ENCODE measurements at regions not wholly inside any gene's neighbourhood (a gene's known extent, or its start where the extent isn't known, plus 50 kb on each side); places are given as distances from the start of the nearest gene placed in this dataset.

DNA sequence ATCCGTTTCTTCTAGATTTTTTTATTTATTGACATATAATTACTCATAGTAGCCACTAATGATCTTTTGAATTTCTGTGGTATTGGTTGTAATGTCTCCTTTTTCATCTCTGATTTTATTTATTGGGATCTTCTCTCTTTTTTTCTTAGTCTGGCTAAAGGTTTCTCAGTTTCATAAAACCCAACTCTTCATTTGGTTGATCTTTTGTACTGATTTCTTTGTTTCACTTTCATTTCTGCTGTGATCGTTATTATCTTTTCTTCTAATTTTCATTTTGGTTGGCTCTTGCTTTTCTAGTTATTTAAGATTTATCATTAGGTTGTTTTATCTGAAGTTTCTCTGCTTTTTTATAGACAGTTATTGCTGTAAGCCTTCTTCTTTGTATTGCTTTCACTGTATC, 463.6 kb upstream of the CRIM1 start:
- FAIRE-seq (no peak), DNase-seq (ENCODE audit: insufficient read length) (no peak)
- TF ChIP-seq POLR2A (IDR thresholded peaks at IDR 0.05; ENCODE audit: low read depth, low read length) (no peak), TAF1 (IDR thresholded peaks at IDR 0.05; ENCODE audit: borderline replicate concordance, low read depth, low read length) (no peak), POLR2AphosphoS5 (IDR thresholded peaks at IDR 0.05; ENCODE audit: low read depth, low read length) (no peak)

DNA sequence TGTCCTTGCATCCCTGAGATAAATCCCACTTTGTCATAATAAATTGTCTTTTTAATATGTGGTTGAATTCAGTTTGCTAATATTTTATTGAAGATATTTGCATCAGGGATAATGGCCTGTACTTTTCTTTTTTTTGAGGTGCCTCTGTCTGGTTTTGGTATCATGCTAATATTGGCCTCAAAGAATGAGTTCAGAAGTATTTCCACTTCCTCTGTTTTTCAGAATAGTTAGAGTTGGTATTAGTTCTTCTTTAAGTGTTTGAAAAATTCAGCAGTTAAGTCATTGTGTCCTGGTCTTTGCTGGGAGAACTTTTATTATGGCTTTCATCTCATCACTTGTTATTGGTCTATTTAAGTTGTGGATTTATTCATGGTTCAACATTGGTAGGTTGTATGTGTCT, 464.1 kb upstream of the CRIM1 start:
- TF ChIP-seq POLR2AphosphoS5 (IDR thresholded peaks at IDR 0.05; ENCODE audit: low read depth, low read length): no peak
- no peak for TF ChIP-seq TAF1 (IDR thresholded peaks at IDR 0.05; ENCODE audit: borderline replicate concordance, low read depth, low read length)
- no peak for TF ChIP-seq POLR2A (IDR thresholded peaks at IDR 0.05; ENCODE audit: low read depth, low read length)
- DNase-seq (ENCODE audit: insufficient read length): no peak
- FAIRE-seq: no peak

GRCh38 chr2:35887146-35887545, 468.4 kb upstream of the CRIM1 start:
- DNase-seq (ENCODE audit: insufficient read length): no peak
- TF ChIP-seq POLR2AphosphoS5 (IDR thresholded peaks at IDR 0.05; ENCODE audit: low read depth, low read length): no peak
- no peak for TF ChIP-seq POLR2A (IDR thresholded peaks at IDR 0.05; ENCODE audit: low read depth, low read length)
- no peak for TF ChIP-seq TAF1 (IDR thresholded peaks at IDR 0.05; ENCODE audit: borderline replicate concordance, low read depth, low read length)
- no peak for FAIRE-seq

- no peak for FAIRE-seq
- no peak for TF ChIP-seq POLR2A (IDR thresholded peaks at IDR 0.05; ENCODE audit: low read depth, low read length)
- no peak for TF ChIP-seq POLR2AphosphoS5 (IDR thresholded peaks at IDR 0.05; ENCODE audit: low read depth, low read length)
- no peak for TF ChIP-seq TAF1 (IDR thresholded peaks at IDR 0.05; ENCODE audit: borderline replicate concordance, low read depth, low read length)
- no peak for DNase-seq (ENCODE audit: insufficient read length)
These were observed 481.7 kb upstream of the CRIM1 start for GRCh38 chr2:35873921-35874320.

DNA sequence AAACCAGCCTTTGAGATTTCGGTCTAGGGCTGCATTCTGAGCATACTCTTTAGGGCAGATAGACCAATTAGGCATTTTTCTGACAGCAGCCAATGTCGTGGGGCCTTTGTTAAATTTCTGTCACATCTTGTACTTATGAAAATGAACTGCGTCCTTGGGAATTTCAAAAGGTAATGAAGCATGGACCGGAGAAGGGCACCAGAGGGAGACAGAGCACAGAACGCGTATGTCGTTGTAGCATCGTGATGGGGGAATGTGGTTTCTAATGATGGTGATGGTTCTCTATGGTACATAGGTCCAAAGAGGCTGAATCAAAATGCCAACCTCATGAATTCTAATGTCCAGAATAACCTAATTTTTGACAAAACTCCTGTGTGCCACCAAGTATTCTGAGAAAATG, 483.9 kb upstream of the CRIM1 start:
- FAIRE-seq: no peak
- no peak for TF ChIP-seq TAF1 (IDR thresholded peaks at IDR 0.05; ENCODE audit: borderline replicate concordance, low read depth, low read length)
- TF ChIP-seq POLR2A (IDR thresholded peaks at IDR 0.05; ENCODE audit: low read depth, low read length): no peak
- TF ChIP-seq POLR2AphosphoS5 (IDR thresholded peaks at IDR 0.05; ENCODE audit: low read depth, low read length): no peak

DNA sequence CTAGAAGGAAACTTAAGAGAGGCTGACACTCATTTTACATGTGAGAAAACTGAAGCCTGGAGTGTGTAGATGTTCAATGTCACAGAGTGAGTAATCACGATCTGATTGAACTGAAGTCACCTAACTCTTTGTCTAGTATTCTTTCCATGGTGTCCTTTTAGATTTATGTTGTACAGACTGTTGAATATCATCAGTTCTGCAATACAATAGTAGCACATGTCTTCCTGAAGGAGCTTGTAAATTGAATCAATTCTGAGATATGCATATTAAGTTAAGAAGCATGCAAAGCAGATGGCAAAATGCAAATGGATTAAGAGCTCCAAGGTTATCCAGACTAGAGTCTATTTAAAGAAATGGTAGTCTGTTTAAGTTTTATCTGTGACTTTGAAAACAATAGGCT, 484.9 kb upstream of the CRIM1 start:
- no peak for FAIRE-seq
- DNase-seq (ENCODE audit: insufficient read length): no peak
- TF ChIP-seq TAF1 (IDR thresholded peaks at IDR 0.05; ENCODE audit: borderline replicate concordance, low read depth, low read length) (no peak), POLR2A (IDR thresholded peaks at IDR 0.05; ENCODE audit: low read depth, low read length) (no peak), POLR2AphosphoS5 (IDR thresholded peaks at IDR 0.05; ENCODE audit: low read depth, low read length) (no peak)

More for the DNA sequence above, 483.9 kb upstream of the CRIM1 start:
- no peak for DNase-seq (ENCODE audit: insufficient read length)

DNA sequence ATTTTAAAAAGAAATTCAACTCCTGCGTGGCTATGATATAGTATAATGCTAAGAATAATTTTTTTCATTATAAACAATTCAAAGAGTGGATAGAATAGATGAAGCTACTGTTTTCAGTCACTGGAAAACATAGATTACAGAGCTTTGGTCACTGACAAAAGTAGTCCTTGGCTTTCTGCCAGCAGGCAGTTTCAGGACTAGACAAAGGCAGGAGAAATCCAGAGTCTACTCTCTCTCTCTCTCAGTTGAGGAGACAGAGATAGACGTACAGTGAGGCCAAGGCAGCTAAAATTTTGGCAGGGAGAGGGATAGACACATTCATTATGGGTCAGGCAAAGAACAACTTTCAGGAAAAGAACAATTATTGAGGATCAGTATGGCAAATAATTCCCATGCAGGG, 491.4 kb upstream of the CRIM1 start:
- no peak for FAIRE-seq
- TF ChIP-seq POLR2A (IDR thresholded peaks at IDR 0.05; ENCODE audit: low read depth, low read length) (no peak), POLR2AphosphoS5 (IDR thresholded peaks at IDR 0.05; ENCODE audit: low read depth, low read length) (no peak), TAF1 (IDR thresholded peaks at IDR 0.05; ENCODE audit: borderline replicate concordance, low read depth, low read length) (no peak)
- DNase-seq (ENCODE audit: insufficient read length): no peak

- TF ChIP-seq TAF1 (IDR thresholded peaks at IDR 0.05; ENCODE audit: borderline replicate concordance, low read depth, low read length) (no peak), POLR2A (IDR thresholded peaks at IDR 0.05; ENCODE audit: low read depth, low read length) (no peak), POLR2AphosphoS5 (IDR thresholded peaks at IDR 0.05; ENCODE audit: low read depth, low read length) (no peak)
- DNase-seq (ENCODE audit: insufficient read length) (no peak), FAIRE-seq (no peak)
These were observed 497.4 kb upstream of the CRIM1 start for GRCh38 chr2:35858216-35858615.

GRCh38 chr2:35857498-35857897, 498.1 kb upstream of the CRIM1 start:
- no peak for FAIRE-seq
- no peak for DNase-seq (ENCODE audit: insufficient read length)
- no peak for TF ChIP-seq POLR2A (IDR thresholded peaks at IDR 0.05; ENCODE audit: low read depth, low read length)
- no peak for TF ChIP-seq POLR2AphosphoS5 (IDR thresholded peaks at IDR 0.05; ENCODE audit: low read depth, low read length)
- no peak for TF ChIP-seq TAF1 (IDR thresholded peaks at IDR 0.05; ENCODE audit: borderline replicate concordance, low read depth, low read length)

DNA sequence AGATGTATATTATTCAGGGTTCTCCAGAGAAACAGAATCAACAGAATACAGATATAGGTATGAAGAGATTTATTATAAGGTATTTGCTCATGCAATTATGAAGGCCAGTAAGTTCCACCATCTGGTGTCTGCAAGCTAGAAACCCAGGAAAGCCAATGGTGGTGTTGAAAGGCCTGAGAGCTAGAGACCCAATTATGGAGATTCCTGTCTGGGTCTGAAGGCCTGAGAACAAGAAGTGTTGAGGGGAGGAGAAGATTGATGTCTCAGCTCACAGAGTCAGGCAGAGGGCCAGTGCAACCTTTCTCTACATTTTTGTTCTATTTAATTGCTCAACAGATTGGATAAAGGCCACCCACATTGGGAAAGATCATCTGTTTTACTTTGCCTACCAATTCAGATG, 524.2 kb upstream of the CRIM1 start:
- FAIRE-seq: no peak
- DNase-seq (ENCODE audit: insufficient read length): no peak
- TF ChIP-seq TAF1 (IDR thresholded peaks at IDR 0.05; ENCODE audit: borderline replicate concordance, low read depth, low read length): no peak
- no peak for TF ChIP-seq POLR2AphosphoS5 (IDR thresholded peaks at IDR 0.05; ENCODE audit: low read depth, low read length)
- TF ChIP-seq POLR2A (IDR thresholded peaks at IDR 0.05; ENCODE audit: low read depth, low read length): no peak

GRCh38 chr2:35830833-35831232, 524.7 kb upstream of the CRIM1 start:
- FAIRE-seq (no peak), DNase-seq (ENCODE audit: insufficient read length) (no peak)
- no peak for TF ChIP-seq TAF1 (IDR thresholded peaks at IDR 0.05; ENCODE audit: borderline replicate concordance, low read depth, low read length)
- TF ChIP-seq POLR2AphosphoS5 (IDR thresholded peaks at IDR 0.05; ENCODE audit: low read depth, low read length): no peak
- TF ChIP-seq POLR2A (IDR thresholded peaks at IDR 0.05; ENCODE audit: low read depth, low read length): no peak

DNA sequence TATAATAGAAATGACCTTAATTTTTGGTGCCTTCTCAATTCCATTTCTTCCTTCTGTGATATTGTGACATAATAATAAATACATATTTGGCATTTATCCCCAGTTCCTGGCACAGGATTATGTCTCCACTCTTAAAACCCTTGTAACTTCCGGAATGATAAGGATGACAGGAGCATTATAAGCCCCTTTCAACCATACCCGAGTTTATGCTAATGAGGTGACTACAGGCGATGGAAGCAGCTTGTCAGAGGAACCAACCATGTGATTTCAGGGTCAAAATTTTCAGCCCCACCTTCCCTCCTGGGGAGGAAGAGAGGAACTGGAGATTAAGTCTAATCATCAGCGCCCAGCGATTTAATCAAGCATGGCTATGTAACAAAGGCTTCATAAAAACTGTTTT, 528.5 kb upstream of the CRIM1 start:
- FAIRE-seq: no peak
- DNase-seq (ENCODE audit: insufficient read length): no peak
- TF ChIP-seq POLR2A (IDR thresholded peaks at IDR 0.05; ENCODE audit: low read depth, low read length) (no peak), TAF1 (IDR thresholded peaks at IDR 0.05; ENCODE audit: borderline replicate concordance, low read depth, low read length) (no peak), POLR2AphosphoS5 (IDR thresholded peaks at IDR 0.05; ENCODE audit: low read depth, low read length) (no peak)

DNA sequence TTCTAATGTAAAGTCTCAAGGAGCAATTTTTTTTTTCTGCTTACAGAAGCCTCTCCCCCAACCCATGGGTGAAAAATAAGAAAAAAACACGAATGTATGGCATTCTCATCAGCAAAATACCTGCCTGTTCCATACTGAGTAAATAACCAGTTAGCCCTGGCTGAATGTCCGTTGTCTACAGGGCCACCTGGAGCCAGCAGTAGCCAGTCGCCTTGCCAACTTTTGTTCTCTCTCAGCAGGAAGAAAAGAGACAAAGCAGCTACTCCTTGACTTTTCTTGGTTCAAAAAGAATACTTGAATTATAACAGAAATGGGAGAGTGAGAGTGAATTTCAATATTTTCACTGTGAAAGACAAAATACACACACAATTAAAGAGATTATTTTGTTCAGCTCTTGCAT, 532.9 kb upstream of the CRIM1 start:
- no peak for TF ChIP-seq POLR2A (IDR thresholded peaks at IDR 0.05; ENCODE audit: low read depth, low read length)
- TF ChIP-seq TAF1 (IDR thresholded peaks at IDR 0.05; ENCODE audit: borderline replicate concordance, low read depth, low read length): no peak
- TF ChIP-seq POLR2AphosphoS5 (IDR thresholded peaks at IDR 0.05; ENCODE audit: low read depth, low read length): no peak
- FAIRE-seq (no peak), DNase-seq (ENCODE audit: insufficient read length) (no peak)
